LNCaP clone FGC (cell line): ENCODE measurements at regions not wholly inside any gene's neighbourhood (a gene's known extent, or its start where the extent isn't known, plus 50 kb on each side); places are given as distances from the start of the nearest gene placed in this dataset.

ENCODE experiments used
- DNase-seq: peaks from one replicate; pipeline ENCODE4 v3.0.0-alpha.2; 2011; ENCODE audit warnings: low read depth
- H3K4me3 ChIP-seq: 2 replicates; pipeline ENCODE4 v1.5.1; 2011; ENCODE audit warnings: mild to moderate bottlenecking, low read depth, low read length, control low read depth
- TF ChIP-seq, protein P1 (sequence below): IDR thresholded peaks from 2 replicates; pipeline ENCODE4 v1.5.1; 2012; ENCODE audit warnings: mild to moderate bottlenecking; ENCODE audit not compliant: control insufficient read depth, insufficient read depth; ENCODE audit errors: extremely low read depth

DNA sequence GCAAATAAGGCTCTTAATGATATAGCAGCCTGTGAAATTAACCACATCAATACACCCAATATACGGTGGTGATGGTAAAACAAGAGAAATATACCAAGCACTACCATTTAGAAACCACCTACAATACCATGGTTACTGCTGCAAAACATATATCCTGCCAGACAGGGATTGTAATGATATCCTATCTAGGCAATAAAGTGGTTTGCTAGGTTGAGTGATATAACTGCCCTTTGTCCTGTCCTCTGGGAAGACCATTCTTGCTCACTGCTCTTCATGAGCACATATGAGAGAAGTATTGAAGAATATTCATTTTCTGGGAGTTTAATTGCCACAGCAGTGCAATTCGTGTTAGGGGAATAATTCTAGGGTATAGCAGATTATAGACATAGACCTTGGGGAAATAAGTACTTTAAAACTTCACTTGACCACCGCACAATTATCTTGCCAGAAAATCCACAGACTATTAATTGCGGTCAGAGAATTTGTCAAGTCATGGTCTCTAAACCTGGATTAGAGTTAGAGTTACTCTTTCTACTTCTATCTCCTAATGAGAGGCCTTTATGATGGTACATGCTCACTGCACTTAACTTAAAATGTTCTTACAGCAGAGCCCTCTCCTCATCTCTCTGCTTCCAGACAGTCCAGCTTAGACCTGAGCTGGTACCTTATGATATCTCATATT, 413.0 kb downstream of the ZNF608 start:
- TF ChIP-seq, protein P1, sequence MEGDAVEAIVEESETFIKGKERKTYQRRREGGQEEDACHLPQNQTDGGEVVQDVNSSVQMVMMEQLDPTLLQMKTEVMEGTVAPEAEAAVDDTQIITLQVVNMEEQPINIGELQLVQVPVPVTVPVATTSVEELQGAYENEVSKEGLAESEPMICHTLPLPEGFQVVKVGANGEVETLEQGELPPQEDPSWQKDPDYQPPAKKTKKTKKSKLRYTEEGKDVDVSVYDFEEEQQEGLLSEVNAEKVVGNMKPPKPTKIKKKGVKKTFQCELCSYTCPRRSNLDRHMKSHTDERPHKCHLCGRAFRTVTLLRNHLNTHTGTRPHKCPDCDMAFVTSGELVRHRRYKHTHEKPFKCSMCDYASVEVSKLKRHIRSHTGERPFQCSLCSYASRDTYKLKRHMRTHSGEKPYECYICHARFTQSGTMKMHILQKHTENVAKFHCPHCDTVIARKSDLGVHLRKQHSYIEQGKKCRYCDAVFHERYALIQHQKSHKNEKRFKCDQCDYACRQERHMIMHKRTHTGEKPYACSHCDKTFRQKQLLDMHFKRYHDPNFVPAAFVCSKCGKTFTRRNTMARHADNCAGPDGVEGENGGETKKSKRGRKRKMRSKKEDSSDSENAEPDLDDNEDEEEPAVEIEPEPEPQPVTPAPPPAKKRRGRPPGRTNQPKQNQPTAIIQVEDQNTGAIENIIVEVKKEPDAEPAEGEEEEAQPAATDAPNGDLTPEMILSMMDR, result no peak
- no peak overlapping the region for H3K4me3 ChIP-seq
- no peak for DNase-seq

DNA sequence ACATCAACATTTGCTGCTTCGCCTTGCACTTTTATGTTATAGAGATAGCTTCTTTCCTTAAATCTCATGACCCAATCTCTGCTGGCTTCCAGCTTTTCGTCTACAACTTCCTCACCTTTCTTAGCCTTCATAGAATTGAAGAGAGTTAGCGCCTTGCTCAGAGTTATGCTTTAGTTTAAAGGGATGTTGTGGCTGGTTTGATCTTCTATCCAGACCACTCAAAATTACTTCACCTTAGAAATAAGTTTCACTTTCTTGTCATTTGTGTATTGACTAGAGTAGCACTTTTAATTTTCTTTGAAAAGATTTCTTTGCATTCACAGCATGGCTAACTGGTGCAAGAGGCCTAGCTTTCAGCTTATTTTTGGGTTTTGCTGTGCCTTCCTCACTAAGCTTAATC, 414.2 kb downstream of the ZNF608 start:
- no peak for DNase-seq
- H3K4me3 ChIP-seq, result no peak overlapping the region
- TF ChIP-seq, protein P1, result no peak

DNA sequence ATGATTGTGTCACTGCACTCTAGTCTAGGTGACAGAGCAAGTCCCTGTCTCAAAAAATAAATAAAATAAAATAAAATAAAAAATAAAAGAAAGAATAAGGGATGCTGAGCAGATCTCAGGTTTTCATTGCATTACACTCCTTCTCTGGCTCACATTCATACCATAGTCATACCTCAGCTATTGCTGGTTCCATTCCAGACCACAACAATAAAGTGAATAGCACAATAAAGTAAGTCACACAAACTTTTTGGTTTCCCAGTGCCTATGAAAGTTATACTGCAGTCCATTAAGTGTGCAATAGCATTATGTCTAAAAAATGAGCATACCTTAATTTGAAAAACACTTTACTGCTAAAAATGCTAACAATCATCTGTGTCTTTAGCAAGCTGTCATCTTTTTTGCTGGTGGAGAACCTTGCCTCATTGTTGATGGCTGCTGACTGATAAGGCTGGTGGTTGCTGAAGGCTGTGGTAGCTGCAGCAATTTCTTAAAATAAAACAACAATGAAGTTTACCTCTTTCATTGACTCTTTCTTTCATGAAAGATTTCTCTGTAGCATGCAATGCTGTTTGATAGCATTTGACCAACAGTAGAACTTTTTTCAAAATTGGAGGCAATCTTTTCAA, 415.7 kb downstream of the ZNF608 start:
- DNase-seq, result no peak
- TF ChIP-seq, protein P1, result no peak

DNA sequence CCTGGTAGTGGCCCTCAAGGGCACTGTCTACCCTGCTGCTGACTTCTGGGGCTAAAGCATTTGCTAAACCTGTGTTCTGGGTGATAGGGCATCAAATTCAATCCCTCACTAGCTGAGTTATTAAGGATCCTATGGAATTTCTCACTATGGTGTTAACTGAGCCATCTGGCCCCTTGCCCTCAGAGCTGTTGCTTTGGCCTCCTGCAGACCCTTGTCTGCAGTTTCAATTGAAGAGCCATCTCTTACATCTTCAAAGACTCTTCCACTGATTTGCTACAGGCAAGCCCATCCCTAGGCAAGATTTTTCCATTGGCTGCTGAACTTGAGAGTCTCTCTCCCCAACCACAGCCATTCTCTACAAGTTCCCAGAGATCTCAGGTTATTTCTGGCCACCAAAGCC, 418.2 kb downstream of the ZNF608 start:
- no peak overlapping the region for H3K4me3 ChIP-seq
- TF ChIP-seq, protein P1, result no peak
- no peak for DNase-seq

More for the DNA sequence above, 415.7 kb downstream of the ZNF608 start:
- H3K4me3 ChIP-seq, result no peak overlapping the region

DNA sequence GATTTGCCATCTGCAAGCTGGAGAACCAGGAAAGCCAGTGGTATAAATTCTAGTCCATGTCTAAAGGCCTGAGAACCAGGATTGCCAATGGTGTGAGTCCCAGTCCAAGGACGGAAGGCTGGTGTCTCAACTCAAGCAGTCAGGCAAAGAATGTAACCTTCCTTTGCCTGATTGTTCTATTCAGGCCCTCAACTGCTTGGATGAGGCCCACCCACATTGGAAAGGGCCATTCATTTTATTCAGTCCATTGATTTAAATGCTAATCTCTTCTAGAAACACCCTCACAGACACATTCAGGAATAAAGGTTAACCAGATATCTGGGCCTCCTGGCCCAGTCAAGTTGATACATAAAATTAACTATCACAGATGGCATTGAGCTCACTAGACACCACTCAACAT, 427.8 kb downstream of the ZNF608 start:
- TF ChIP-seq, protein P1, result no peak
- DNase-seq, result no peak
- no peak overlapping the region for H3K4me3 ChIP-seq

DNA sequence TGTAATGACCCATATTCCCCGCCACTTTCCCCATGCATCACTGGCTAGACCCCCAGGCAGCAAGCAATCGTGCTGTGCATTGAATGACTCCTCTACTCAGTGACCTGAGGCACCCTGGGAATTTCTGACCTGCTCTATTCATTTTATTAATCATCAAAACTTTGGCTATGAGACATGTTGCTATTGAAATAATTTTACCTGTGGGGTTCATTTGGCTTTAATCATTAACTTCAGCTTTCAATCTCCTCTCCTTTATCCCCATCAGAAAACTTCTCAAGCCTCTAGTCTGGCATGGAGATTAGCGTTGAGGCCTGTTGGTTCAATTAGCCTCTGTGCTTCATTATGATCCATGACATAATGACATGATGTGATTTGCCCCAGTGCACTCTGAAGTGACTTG, 429.0 kb downstream of the ZNF608 start:
- no peak for DNase-seq
- H3K4me3 ChIP-seq, result no peak overlapping the region

More for the DNA sequence above, 429.0 kb downstream of the ZNF608 start:
- TF ChIP-seq, protein P1, result no peak
